Retinal pigment epithelial cell (primary cell): ENCODE measurements at regions not wholly inside any gene's neighbourhood (a gene's known extent, or its start where the extent isn't known, plus 50 kb on each side); places are given as distances from the start of the nearest gene placed in this dataset.

ENCODE experiments used
- DNase-seq: peaks from one replicate; pipeline ENCODE4 v3.0.0-alpha.2; 2010; ENCODE audit warnings: low read depth
- H3K4me3 ChIP-seq: 2 replicates; pipeline ENCODE4 v1.5.1; 2011; ENCODE audit warnings: mild to moderate bottlenecking, low read length, control low read depth, moderate library complexity
- CTCF ChIP-seq: conservative IDR thresholded peaks from 2 replicates; pipeline ENCODE4 v1.5.1; 2011; ENCODE audit warnings: low read depth, low read length, control low read depth, inconsistent platforms

DNA sequence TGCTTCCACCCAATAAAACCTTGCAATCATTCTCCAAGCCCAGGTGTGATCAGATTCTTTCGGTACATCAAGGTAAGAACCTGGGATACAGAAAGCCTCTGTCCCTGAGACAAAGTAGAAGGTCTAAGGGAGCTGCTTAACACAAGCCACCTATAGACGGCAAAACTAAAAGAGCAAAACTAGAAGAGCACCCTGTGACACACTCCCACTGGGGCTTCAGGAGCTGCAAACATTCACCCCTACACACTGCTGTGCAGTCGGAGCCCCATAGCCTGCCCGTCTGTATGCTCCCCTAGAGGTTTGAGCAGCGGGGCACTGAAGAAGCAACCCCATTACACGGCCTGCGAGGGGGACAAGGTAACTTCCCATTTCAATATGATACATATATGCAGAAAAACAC is 179.6 kb upstream of the CDH9 start:
- no peak for DNase-seq
- H3K4me3 ChIP-seq = no peak overlapping the region
- TF ChIP-seq CTCF = no peak

DNA sequence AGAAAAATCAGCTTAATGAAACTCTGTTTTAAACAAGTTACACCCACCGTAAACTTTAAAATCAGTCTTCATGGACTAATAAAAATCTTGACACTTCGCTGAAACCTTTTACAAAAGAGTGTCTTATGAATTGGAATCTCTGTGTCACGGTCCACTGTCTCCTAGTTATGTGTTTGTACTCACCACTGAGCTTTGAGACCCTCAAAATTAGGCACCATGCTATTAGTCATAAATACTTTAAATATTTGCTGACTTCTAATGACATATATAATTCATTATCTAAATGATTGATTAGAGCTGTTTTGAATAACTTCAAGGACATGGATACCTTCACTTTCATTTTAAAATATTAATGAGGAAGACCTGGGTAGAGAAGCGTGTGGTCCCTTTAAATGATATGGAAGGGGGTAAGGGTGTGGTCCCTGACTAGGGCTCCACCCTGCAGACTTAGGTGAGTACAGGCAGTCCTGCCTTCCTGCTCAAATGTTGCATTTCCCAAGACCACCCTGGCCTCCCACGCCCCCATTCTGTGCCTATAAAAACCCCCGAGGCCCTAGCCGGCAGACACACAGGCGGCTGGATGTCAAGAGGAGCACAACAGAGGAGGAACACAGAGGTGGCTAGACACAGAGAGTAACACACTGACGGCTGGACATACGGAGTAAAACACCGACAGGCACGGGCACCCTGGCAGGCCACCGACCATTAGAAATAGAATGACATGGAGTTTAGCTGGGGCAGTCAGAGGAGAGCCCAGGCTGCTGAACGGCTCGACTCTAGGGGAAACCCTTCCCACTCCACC is 179.0 kb upstream of the CDH9 start:
- DNase-seq = no peak
- no peak overlapping the region for H3K4me3 ChIP-seq
- TF ChIP-seq CTCF = no peak

DNA sequence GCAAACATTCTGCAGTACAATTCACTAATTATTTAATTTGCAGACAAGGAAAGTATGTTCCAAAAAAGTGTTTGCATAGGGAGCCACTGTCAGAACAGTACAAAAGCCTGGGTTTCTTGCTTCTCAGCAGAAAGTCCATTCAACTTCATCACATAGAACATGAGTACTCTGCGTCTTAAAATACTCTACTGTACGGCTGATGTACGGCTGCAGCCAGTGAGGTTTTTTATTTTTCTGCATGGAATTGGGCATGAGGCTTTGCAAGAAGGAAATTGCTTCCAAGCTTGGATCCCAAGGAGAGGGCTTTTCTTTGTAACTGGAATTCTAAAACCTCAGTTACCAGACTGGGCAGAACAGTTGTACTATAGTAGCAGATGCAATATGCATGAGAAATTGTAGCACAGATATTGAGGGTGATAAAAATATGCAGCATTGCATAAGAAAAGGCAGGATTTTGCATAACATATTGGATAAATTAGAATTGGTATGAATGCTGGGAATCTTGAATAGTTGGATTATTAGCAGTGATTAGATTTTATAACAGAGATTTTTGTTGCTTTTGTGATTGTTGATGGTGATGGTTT is 178.1 kb upstream of the CDH9 start:
- H3K4me3 ChIP-seq = no peak overlapping the region
- no peak for DNase-seq
- no peak for TF ChIP-seq CTCF

DNA sequence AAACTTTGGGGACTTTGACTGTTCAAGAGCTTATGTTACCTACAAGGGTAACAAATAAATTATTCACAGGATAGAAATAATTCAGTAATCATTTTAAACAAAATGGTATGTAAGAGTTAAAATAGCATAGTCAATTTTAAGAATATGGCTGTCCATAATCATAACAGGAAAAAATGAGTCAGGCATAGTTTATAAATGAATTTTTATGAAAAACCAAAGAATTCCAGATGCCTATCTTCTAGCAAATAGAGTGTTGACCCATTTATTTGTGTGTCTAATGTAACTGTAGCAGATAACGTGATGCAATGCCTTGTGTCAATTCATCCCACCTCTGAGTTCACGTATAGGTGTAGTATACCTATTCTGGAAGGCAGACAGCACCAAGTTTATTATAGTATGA is 169.7 kb upstream of the CDH9 start:
- H3K4me3 ChIP-seq = no peak overlapping the region
- no peak for DNase-seq

DNA sequence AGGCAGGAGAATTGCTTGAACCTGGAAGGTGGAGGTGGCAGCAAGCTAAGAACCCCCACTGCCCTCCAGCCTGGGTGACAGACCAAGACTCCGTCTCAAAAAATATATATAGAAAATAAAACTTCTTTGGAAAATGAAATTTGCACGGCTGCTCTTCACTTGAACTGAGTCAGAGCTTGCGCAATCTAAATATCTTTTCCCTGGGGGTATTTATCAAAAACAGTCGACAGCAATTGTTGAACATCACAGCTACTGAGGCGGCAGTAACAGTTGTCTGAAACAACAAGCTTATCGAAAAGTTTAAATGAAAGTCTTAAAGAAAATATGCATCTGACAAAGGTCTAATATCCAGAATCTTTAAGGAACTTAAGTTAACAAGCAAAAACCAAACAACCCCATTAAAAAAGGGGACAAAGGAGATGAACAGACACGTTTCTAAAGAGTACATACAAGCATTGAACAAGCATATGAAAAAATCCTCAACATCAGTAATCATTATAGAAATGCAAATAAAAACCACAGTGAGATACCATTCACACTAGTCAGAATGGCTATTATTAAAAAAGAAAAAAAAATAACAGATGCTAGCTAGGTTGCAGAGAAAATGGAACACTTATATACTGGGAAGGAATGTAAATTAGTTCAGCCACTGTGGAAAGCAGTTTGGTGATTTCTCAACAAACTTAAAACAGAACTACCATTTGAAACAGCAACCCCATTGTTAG is 153.6 kb upstream of the CDH9 start:
- no peak for TF ChIP-seq CTCF
- no peak for DNase-seq
- no peak overlapping the region for H3K4me3 ChIP-seq

More for the DNA sequence above, 169.7 kb upstream of the CDH9 start:
- no peak for TF ChIP-seq CTCF

DNA sequence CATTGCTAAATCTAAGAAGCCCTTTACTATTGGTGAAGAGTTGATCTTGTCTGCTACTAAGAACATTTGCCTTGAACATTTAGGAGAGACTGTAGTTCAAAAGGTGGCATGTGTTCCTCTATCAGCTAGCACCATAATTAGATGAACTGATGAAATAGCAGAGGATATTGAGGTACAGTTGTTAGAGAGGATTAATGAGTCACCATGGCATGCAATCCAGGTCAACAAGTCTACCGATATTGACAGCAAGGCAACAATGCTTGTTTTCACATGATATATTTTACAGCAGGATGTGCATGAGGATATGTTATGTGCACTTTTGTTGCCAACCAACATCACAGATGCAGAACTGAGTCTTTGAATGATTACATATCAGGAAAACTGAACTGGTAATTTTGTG is 134.3 kb upstream of the CDH9 start:
- no peak overlapping the region for H3K4me3 ChIP-seq
- no peak for TF ChIP-seq CTCF
- DNase-seq = peak; percentile 51
